Caco-2 (cell line): ENCODE measurements at regions not wholly inside any gene's neighbourhood (a gene's known extent, or its start where the extent isn't known, plus 50 kb on each side); places are given as distances from the start of the nearest gene placed in this dataset.

Source experiments
- BruUV-seq: library from RNA; stranded (reverse); fragments of 400-500 nt; replicated peaks from 2 replicates; lab custom pipeline; 2021; lab: Mats Ljungman, UMichigan
- CTCF ChIA-PET: fragments of 300-600 bp; sonication (Branson Sonifier 250); formaldehyde crosslinking; loops from one replicate; lab custom pipeline; 2022; ENCODE audit warnings: antibody characterized with exemption; lab: Charles Lee
- POLR2A ChIA-PET: fragments of 300-600 bp; sonication (Branson Sonifier 250); formaldehyde crosslinking; loops from one replicate; lab custom pipeline; 2022; ENCODE audit warnings: antibody characterized with exemption; lab: Charles Lee
- DNase-seq, 2 experiments: peaks; one replicate each; pipeline versions ENCODE4 v3.0.0 to v3.0.0-alpha.2; 2020 to 2022
- H3K27me3 ChIP-seq: replicated peaks from 2 replicates; pipeline ENCODE4 v1.6.0; 2011; ENCODE audit warnings: low read length; ENCODE audit not compliant: control insufficient read depth, insufficient read depth
- H3K36me3 ChIP-seq: 2 replicates; pipeline ENCODE4 v1.5.1; 2011; ENCODE audit warnings: low read length; ENCODE audit not compliant: control insufficient read depth, insufficient read depth
- H3K4me1 ChIP-seq: fragments of 250-450 bp; sonication (Bioruptor Pico); 2 replicates; pipeline ENCODE4 v1.5.1; 2020; ENCODE audit warnings: mild to moderate bottlenecking
- H3K4me3 ChIP-seq: 2 replicates; pipeline ENCODE4 v1.5.1; 2011; ENCODE audit warnings: low read depth, mild to moderate bottlenecking, control low read depth, low read length
- H3K9me3 ChIP-seq: fragments of 250-450 bp; sonication (Bioruptor Pico); 2 replicates; pipeline ENCODE4 v1.5.1; 2020; ENCODE audit warnings: mild to moderate bottlenecking, moderate library complexity
- H3K27ac Mint-ChIP-seq: one replicate; pipeline ENCODE4 v1.8.0; 2022; ENCODE audit warnings: mixed read lengths; ENCODE audit not compliant: unreplicated experiment
- H3K27me3 Mint-ChIP-seq: one replicate; pipeline ENCODE4 v1.8.0; 2022; ENCODE audit warnings: mixed read lengths; ENCODE audit not compliant: insufficient read depth, unreplicated experiment
- H3K36me3 Mint-ChIP-seq: one replicate; pipeline ENCODE4 v1.8.0; 2022; ENCODE audit warnings: mild to moderate bottlenecking, mixed read lengths; ENCODE audit not compliant: insufficient read depth, unreplicated experiment
- H3K4me1 Mint-ChIP-seq: one replicate; pipeline ENCODE4 v1.8.0; 2022; ENCODE audit warnings: low read depth, mixed read lengths; ENCODE audit not compliant: unreplicated experiment
- H3K4me3 Mint-ChIP-seq: one replicate; pipeline ENCODE4 v1.8.0; 2022; ENCODE audit warnings: mild to moderate bottlenecking, moderate library complexity, mixed read lengths; ENCODE audit not compliant: unreplicated experiment
- H3K9me3 Mint-ChIP-seq: one replicate; pipeline ENCODE4 v1.8.0; 2022; ENCODE audit warnings: mixed read lengths; ENCODE audit not compliant: unreplicated experiment
- intact Hi-C: fragments of 100-400 bp; cut with micrococcal nuclease; formaldehyde crosslinking; loops from one replicate; pipeline ENCODE4 v1.10.0; 2022; ENCODE audit not compliant: unreplicated experiment
- TF ChIP-seq, protein P1 (sequence below), 2 experiments: fragments of 200-600 bp in 1 of 2; IDR thresholded peaks; 1 replicate in 1 of 2; 2 replicates in 1 of 2; pipeline versions ENCODE4 v1.5.1 to v1.8.0; 2011 to 2022; ENCODE audit warnings: antibody characterized with exemption in 1 of 2, control low read depth in 1 of 2, inconsistent platforms in 1 of 2, low read depth in 1 of 2, low read length in 1 of 2, mild to moderate bottlenecking in 1 of 2, moderate library complexity in 1 of 2; ENCODE audit not compliant: insufficient read depth in 1 of 2, severe bottlenecking in 1 of 2, unreplicated experiment in 1 of 2

DNA sequence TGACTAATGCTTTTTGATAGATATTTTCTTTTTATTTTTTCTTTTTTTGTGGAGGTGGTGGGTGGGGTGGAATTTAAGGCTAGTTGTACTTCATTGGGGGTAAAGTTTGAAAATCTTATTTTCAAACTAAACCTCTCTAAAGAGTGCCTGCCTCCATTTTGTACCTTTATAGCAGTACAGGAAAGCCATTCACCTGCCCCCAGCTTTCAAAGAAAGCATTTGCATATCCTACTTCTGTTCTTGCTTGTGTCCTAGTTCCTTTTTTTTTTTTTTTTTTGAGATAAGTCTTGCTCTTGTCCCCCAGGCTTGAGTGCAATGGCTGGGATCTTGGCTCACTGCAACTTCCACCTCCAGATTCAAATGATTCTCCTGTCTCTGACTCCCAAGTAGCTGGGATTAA is 766.2 kb upstream of the LRRC4C start:
- TF ChIP-seq, protein P1, sequence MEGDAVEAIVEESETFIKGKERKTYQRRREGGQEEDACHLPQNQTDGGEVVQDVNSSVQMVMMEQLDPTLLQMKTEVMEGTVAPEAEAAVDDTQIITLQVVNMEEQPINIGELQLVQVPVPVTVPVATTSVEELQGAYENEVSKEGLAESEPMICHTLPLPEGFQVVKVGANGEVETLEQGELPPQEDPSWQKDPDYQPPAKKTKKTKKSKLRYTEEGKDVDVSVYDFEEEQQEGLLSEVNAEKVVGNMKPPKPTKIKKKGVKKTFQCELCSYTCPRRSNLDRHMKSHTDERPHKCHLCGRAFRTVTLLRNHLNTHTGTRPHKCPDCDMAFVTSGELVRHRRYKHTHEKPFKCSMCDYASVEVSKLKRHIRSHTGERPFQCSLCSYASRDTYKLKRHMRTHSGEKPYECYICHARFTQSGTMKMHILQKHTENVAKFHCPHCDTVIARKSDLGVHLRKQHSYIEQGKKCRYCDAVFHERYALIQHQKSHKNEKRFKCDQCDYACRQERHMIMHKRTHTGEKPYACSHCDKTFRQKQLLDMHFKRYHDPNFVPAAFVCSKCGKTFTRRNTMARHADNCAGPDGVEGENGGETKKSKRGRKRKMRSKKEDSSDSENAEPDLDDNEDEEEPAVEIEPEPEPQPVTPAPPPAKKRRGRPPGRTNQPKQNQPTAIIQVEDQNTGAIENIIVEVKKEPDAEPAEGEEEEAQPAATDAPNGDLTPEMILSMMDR (IDR thresholded peaks at IDR 0.05; ENCODE audit: insufficient read depth in 1 of 2, low read depth in 1 of 2, low read length in 1 of 2, severe bottlenecking in 1 of 2, unreplicated experiment in 1 of 2): no peak
- intact Hi-C loops: no loop called here
- DNase-seq: no peak
- peaks cover 15% of the 10 kb centered on the region for H3K9me3 Mint-ChIP-seq
- no peak overlapping the region for H3K27ac Mint-ChIP-seq
- ChIA-PET POLR2A (no interaction called here), CTCF (no interaction called here)
- Histone ChIP-seq H3K4me3 (no peak overlapping the region), H3K36me3 (no peaks in the 10 kb centered on the region), H3K27me3 (no peaks in the 10 kb centered on the region), H3K4me1 (no peaks in the 10 kb centered on the region), H3K9me3 (no peaks in the 10 kb centered on the region)
- H3K27me3 Mint-ChIP-seq: no peaks in the 10 kb centered on the region
- no peaks in the 10 kb centered on the region for H3K36me3 Mint-ChIP-seq
- BruUV-seq: no TSS peak
- no peaks in the 10 kb centered on the region for H3K4me1 Mint-ChIP-seq
- no peak overlapping the region for H3K4me3 Mint-ChIP-seq

- intact Hi-C loops: no loop called here
- H3K4me3 ChIP-seq: no peak overlapping the region
- Mint-ChIP-seq H3K4me1 (no peaks in the 10 kb centered on the region), H3K9me3 (peaks cover 10% of the 10 kb centered on the region), H3K27me3 (no peaks in the 10 kb centered on the region), H3K27ac (no peak overlapping the region), H3K4me3 (no peak overlapping the region), H3K36me3 (no peaks in the 10 kb centered on the region)
- BruUV-seq: no TSS peak
- ChIA-PET CTCF (no interaction called here), POLR2A (no interaction called here)
- H3K9me3 ChIP-seq: no peaks in the 10 kb centered on the region
- no peaks in the 10 kb centered on the region for H3K36me3 ChIP-seq
- no peak for DNase-seq
- no peaks in the 10 kb centered on the region for H3K27me3 ChIP-seq
- TF ChIP-seq, protein P1 (IDR thresholded peaks at IDR 0.05; ENCODE audit: insufficient read depth in 1 of 2, low read depth in 1 of 2, low read length in 1 of 2, severe bottlenecking in 1 of 2, unreplicated experiment in 1 of 2): no peak
- H3K4me1 ChIP-seq: no peaks in the 10 kb centered on the region
Measured at GRCh38 chr11:42232673-42233072, 773.2 kb upstream of the LRRC4C start.

GRCh38 chr11:42234451-42234951 is 775.0 kb upstream of the LRRC4C start:
- ChIA-PET CTCF (no interaction called here), POLR2A (no interaction called here)
- Mint-ChIP-seq H3K27me3 (no peaks in the 10 kb centered on the region), H3K36me3 (no peaks in the 10 kb centered on the region), H3K4me1 (no peaks in the 10 kb centered on the region), H3K4me3 (no peak overlapping the region), H3K27ac (no peak overlapping the region), H3K9me3 (peaks cover 10% of the 10 kb centered on the region)
- no peaks in the 10 kb centered on the region for H3K9me3 ChIP-seq
- no peak for DNase-seq
- H3K27me3 ChIP-seq: no peaks in the 10 kb centered on the region
- no peak overlapping the region for H3K4me3 ChIP-seq
- H3K4me1 ChIP-seq: no peaks in the 10 kb centered on the region
- H3K36me3 ChIP-seq: no peaks in the 10 kb centered on the region
- no TSS peak for BruUV-seq
- intact Hi-C loops: no loop called here
- TF ChIP-seq, protein P1 (IDR thresholded peaks at IDR 0.05; ENCODE audit: insufficient read depth in 1 of 2, low read depth in 1 of 2, low read length in 1 of 2, severe bottlenecking in 1 of 2, unreplicated experiment in 1 of 2): no peak
